AG09319 (cell line): ENCODE measurements at regions not wholly inside any gene's neighbourhood (a gene's known extent, or its start where the extent isn't known, plus 50 kb on each side); places are given as distances from the start of the nearest gene placed in this dataset.

Experiments used
- DNase-seq: peaks from one replicate; pipeline ENCODE4 v3.0.0-alpha.2; 2010; ENCODE audit warnings: low read depth; ENCODE audit errors: extremely low read depth
- CTCF ChIP-seq: IDR thresholded peaks from 2 replicates; pipeline ENCODE4 v1.5.1; 2011; ENCODE audit warnings: low read depth, mild to moderate bottlenecking, inconsistent platforms, low read length, moderate library complexity

- no peak for TF ChIP-seq CTCF
- DNase-seq, result no peak
Observed at GRCh38 chr2:105570757-105571156, 171.9 kb upstream of the FHL2 start.

- TF ChIP-seq CTCF, result no peak
- DNase-seq, result no peak
Observed at GRCh38 chr2:105570326-105570725, 171.5 kb upstream of the FHL2 start.

GRCh38 chr2:105569606-105570005 is 170.8 kb upstream of the FHL2 start:
- no peak for TF ChIP-seq CTCF
- no peak for DNase-seq

GRCh38 chr2:105567996-105568494 is 169.2 kb upstream of the FHL2 start:
- TF ChIP-seq CTCF, result no peak
- no peak for DNase-seq

GRCh38 chr2:105563000-105563719 is 164.3 kb upstream of the FHL2 start:
- no peak for TF ChIP-seq CTCF
- DNase-seq, result no peak

- no peak for TF ChIP-seq CTCF
- DNase-seq, result no peak
Observed at GRCh38 chr2:105561401-105561800, 162.6 kb upstream of the FHL2 start.

GRCh38 chr2:105560157-105560556 is 161.3 kb upstream of the FHL2 start:
- no peak for TF ChIP-seq CTCF

More at GRCh38 chr2:105560157-105560556, 161.3 kb upstream of the FHL2 start:
- DNase-seq, result no peak
